WTC11 (cell line): ENCODE measurements at regions not wholly inside any gene's neighbourhood (a gene's known extent, or its start where the extent isn't known, plus 50 kb on each side); places are given as distances from the start of the nearest gene placed in this dataset.

Experiments
- ATAC-seq: fragments of 200-7000 bp; cut with Tn5 transposase; 2 replicates; pipeline ENCODE4 v1.10.0; 2021; ENCODE audit warnings: mild to moderate bottlenecking, moderate library complexity
- CTCF ChIA-PET: fragments of 300-600 bp; sonication (Branson Sonifier 250); formaldehyde crosslinking; loops from one replicate; lab custom pipeline; 2021; ENCODE audit warnings: antibody characterized with exemption; lab: Charles Lee
- POLR2A ChIA-PET: fragments of 350-600 bp; sonication (Branson Sonifier 250); formaldehyde crosslinking; loops from one replicate; lab custom pipeline; 2021; ENCODE audit warnings: antibody characterized with exemption; lab: Charles Lee
- DNase-seq: peaks from one replicate; pipeline ENCODE4 v3.0.0; 2021; ENCODE audit warnings: low spot score
- H3K27ac Mint-ChIP-seq: 2 replicates; pipeline ENCODE4 v1.8.0; 2021; ENCODE audit warnings: mixed read lengths
- H3K27me3 Mint-ChIP-seq: 2 replicates; pipeline ENCODE4 v1.8.0; 2021; ENCODE audit warnings: low read depth, mild to moderate bottlenecking, moderate library complexity, mixed read lengths
- H3K36me3 Mint-ChIP-seq: 2 replicates; pipeline ENCODE4 v1.8.0; 2021; ENCODE audit warnings: mixed read lengths
- H3K4me1 Mint-ChIP-seq: 2 replicates; pipeline ENCODE4 v1.8.0; 2022; ENCODE audit warnings: mixed read lengths
- H3K4me3 Mint-ChIP-seq: 2 replicates; pipeline ENCODE4 v1.8.0; 2021; ENCODE audit warnings: mild to moderate bottlenecking, moderate library complexity, mixed read lengths
- H3K9me3 Mint-ChIP-seq: 2 replicates; pipeline ENCODE4 v1.8.0; 2021; ENCODE audit warnings: mixed read lengths
- FOXJ3 ChIP-seq: sonication (generic); formaldehyde crosslinking; IDR thresholded peaks from 2 replicates; pipeline ENCODE4 v1.9.0; 2021; ENCODE audit warnings: missing genetic modification reagents, mild to moderate bottlenecking, borderline replicate concordance
- GABPB1 ChIP-seq: sonication (generic); formaldehyde crosslinking; IDR thresholded peaks from 2 replicates; pipeline ENCODE4 v1.8.1; 2023; ENCODE audit warnings: mild to moderate bottlenecking, missing genetic modification reagents
- GTF2I ChIP-seq: fragments of 250-450 bp; sonication (Bioruptor Pico); conservative IDR thresholded peaks from 2 replicates; pipeline ENCODE4 v1.4.0; 2021; ENCODE audit warnings: mild to moderate bottlenecking
- JUN ChIP-seq: sonication (generic); formaldehyde crosslinking; IDR thresholded peaks from 2 replicates; pipeline ENCODE4 v1.8.0; 2023; ENCODE audit warnings: mild to moderate bottlenecking, missing genetic modification reagents
- NR2C2 ChIP-seq: sonication (generic); formaldehyde crosslinking; IDR thresholded peaks from 2 replicates; pipeline ENCODE4 v1.8.0; 2022; ENCODE audit warnings: mild to moderate bottlenecking, missing genetic modification reagents
- TCF7 ChIP-seq: sonication (generic); formaldehyde crosslinking; IDR thresholded peaks from 2 replicates; pipeline ENCODE4 v1.8.0; 2022; ENCODE audit warnings: mild to moderate bottlenecking, low read depth, missing genetic modification reagents, moderate library complexity
- TP53 ChIP-seq: sonication (generic); formaldehyde crosslinking; IDR thresholded peaks from 2 replicates; pipeline ENCODE4 v1.8.1; 2023; ENCODE audit warnings: mild to moderate bottlenecking, missing genetic modification reagents
- ZNF263 ChIP-seq: sonication (generic); formaldehyde crosslinking; IDR thresholded peaks from 2 replicates; pipeline ENCODE4 v1.8.1; 2022; ENCODE audit warnings: low read depth, mild to moderate bottlenecking, moderate library complexity, missing genetic modification reagents
- TF ChIP-seq, protein P1 (sequence below): sonication (generic); formaldehyde crosslinking; IDR thresholded peaks from 2 replicates; pipeline ENCODE4 v1.8.1; 2023; ENCODE audit warnings: mild to moderate bottlenecking, missing genetic modification reagents
- TF ChIP-seq, protein P2 (sequence below): sonication (generic); formaldehyde crosslinking; IDR thresholded peaks from 2 replicates; pipeline ENCODE4 v1.8.0; 2023; ENCODE audit warnings: mild to moderate bottlenecking, missing genetic modification reagents
- TF ChIP-seq, protein P3 (sequence below): sonication (generic); formaldehyde crosslinking; IDR thresholded peaks from 2 replicates; pipeline ENCODE4 v1.8.0; 2022; ENCODE audit warnings: mild to moderate bottlenecking, missing genetic modification reagents
- TF ChIP-seq, protein P4 (sequence below): fragments of 250-450 bp; sonication (Bioruptor Pico); IDR thresholded peaks from 2 replicates; pipeline ENCODE4 v1.9.0; 2021; ENCODE audit warnings: mild to moderate bottlenecking
- TF ChIP-seq, protein P5 (sequence below): sonication (generic); formaldehyde crosslinking; conservative IDR thresholded peaks from 2 replicates; pipeline ENCODE4 v1.8.1; 2022; ENCODE audit warnings: mild to moderate bottlenecking, missing genetic modification reagents
- TF ChIP-seq, protein P6 (sequence below): sonication (generic); formaldehyde crosslinking; IDR thresholded peaks from 2 replicates; pipeline ENCODE4 v1.8.1; 2022; ENCODE audit warnings: mild to moderate bottlenecking, missing genetic modification reagents, moderate library complexity, borderline replicate concordance
- TF ChIP-seq, protein P7 (sequence below): fragments of 250-450 bp; sonication (Bioruptor Pico); IDR thresholded peaks from 2 replicates; pipeline ENCODE4 v1.8.0; 2021; ENCODE audit warnings: mild to moderate bottlenecking

DNA sequence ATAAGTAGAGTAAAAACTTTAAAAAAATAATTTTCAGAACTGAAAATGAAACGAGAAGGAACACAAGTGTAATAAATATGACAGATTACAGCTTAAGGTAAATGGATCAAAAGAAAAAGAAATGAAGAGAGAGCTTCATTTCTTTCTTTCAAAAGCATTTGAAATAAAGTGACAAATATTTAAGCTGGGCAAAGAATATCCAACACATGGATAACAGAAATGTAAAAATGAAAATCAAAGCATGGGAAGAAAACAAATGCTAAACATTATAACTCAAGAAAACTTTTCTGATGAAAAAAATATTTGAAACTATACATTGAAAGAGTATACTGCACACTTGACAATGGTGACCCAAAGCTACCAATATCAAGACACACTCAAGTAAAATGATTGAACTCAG is 143.6 kb upstream of the IRX5 start:
- no peak overlapping the region for H3K27ac Mint-ChIP-seq
- peaks cover 22% of the 10 kb centered on the region for H3K36me3 Mint-ChIP-seq
- CTCF ChIA-PET = interaction anchor here (0.6 kb wide), 1 partner anchor 31 kb away, joined by 3 read pairs; no protein-coding TSS in a partner anchor
- no peak for TF ChIP-seq TP53
- TF ChIP-seq, protein P1, sequence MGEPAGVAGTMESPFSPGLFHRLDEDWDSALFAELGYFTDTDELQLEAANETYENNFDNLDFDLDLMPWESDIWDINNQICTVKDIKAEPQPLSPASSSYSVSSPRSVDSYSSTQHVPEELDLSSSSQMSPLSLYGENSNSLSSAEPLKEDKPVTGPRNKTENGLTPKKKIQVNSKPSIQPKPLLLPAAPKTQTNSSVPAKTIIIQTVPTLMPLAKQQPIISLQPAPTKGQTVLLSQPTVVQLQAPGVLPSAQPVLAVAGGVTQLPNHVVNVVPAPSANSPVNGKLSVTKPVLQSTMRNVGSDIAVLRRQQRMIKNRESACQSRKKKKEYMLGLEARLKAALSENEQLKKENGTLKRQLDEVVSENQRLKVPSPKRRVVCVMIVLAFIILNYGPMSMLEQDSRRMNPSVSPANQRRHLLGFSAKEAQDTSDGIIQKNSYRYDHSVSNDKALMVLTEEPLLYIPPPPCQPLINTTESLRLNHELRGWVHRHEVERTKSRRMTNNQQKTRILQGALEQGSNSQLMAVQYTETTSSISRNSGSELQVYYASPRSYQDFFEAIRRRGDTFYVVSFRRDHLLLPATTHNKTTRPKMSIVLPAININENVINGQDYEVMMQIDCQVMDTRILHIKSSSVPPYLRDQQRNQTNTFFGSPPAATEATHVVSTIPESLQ = no peak
- TF ChIP-seq JUN (CRISPR knock-in tag) = no peak
- TF ChIP-seq, protein P2, sequence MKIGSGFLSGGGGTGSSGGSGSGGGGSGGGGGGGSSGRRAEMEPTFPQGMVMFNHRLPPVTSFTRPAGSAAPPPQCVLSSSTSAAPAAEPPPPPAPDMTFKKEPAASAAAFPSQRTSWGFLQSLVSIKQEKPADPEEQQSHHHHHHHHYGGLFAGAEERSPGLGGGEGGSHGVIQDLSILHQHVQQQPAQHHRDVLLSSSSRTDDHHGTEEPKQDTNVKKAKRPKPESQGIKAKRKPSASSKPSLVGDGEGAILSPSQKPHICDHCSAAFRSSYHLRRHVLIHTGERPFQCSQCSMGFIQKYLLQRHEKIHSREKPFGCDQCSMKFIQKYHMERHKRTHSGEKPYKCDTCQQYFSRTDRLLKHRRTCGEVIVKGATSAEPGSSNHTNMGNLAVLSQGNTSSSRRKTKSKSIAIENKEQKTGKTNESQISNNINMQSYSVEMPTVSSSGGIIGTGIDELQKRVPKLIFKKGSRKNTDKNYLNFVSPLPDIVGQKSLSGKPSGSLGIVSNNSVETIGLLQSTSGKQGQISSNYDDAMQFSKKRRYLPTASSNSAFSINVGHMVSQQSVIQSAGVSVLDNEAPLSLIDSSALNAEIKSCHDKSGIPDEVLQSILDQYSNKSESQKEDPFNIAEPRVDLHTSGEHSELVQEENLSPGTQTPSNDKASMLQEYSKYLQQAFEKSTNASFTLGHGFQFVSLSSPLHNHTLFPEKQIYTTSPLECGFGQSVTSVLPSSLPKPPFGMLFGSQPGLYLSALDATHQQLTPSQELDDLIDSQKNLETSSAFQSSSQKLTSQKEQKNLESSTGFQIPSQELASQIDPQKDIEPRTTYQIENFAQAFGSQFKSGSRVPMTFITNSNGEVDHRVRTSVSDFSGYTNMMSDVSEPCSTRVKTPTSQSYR (CRISPR knock-in tag) = no peak
- TF ChIP-seq, protein P3, sequence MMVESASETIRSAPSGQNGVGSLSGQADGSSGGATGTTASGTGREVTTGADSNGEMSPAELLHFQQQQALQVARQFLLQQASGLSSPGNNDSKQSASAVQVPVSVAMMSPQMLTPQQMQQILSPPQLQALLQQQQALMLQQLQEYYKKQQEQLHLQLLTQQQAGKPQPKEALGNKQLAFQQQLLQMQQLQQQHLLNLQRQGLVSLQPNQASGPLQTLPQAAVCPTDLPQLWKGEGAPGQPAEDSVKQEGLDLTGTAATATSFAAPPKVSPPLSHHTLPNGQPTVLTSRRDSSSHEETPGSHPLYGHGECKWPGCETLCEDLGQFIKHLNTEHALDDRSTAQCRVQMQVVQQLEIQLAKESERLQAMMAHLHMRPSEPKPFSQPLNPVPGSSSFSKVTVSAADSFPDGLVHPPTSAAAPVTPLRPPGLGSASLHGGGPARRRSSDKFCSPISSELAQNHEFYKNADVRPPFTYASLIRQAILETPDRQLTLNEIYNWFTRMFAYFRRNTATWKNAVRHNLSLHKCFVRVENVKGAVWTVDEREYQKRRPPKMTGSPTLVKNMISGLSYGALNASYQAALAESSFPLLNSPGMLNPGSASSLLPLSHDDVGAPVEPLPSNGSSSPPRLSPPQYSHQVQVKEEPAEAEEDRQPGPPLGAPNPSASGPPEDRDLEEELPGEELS (CRISPR knock-in tag) = no peak
- TF ChIP-seq, protein P4, sequence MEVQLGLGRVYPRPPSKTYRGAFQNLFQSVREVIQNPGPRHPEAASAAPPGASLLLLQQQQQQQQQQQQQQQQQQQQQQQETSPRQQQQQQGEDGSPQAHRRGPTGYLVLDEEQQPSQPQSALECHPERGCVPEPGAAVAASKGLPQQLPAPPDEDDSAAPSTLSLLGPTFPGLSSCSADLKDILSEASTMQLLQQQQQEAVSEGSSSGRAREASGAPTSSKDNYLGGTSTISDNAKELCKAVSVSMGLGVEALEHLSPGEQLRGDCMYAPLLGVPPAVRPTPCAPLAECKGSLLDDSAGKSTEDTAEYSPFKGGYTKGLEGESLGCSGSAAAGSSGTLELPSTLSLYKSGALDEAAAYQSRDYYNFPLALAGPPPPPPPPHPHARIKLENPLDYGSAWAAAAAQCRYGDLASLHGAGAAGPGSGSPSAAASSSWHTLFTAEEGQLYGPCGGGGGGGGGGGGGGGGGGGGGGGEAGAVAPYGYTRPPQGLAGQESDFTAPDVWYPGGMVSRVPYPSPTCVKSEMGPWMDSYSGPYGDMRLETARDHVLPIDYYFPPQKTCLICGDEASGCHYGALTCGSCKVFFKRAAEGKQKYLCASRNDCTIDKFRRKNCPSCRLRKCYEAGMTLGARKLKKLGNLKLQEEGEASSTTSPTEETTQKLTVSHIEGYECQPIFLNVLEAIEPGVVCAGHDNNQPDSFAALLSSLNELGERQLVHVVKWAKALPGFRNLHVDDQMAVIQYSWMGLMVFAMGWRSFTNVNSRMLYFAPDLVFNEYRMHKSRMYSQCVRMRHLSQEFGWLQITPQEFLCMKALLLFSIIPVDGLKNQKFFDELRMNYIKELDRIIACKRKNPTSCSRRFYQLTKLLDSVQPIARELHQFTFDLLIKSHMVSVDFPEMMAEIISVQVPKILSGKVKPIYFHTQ (CRISPR knock-in tag) = no peak
- no peak for TF ChIP-seq GABPB1 (CRISPR knock-in tag)
- TF ChIP-seq, protein P5, sequence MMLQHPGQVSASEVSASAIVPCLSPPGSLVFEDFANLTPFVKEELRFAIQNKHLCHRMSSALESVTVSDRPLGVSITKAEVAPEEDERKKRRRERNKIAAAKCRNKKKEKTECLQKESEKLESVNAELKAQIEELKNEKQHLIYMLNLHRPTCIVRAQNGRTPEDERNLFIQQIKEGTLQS (CRISPR knock-in tag) = no peak
- TF ChIP-seq, protein P6, sequence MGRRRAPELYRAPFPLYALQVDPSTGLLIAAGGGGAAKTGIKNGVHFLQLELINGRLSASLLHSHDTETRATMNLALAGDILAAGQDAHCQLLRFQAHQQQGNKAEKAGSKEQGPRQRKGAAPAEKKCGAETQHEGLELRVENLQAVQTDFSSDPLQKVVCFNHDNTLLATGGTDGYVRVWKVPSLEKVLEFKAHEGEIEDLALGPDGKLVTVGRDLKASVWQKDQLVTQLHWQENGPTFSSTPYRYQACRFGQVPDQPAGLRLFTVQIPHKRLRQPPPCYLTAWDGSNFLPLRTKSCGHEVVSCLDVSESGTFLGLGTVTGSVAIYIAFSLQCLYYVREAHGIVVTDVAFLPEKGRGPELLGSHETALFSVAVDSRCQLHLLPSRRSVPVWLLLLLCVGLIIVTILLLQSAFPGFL = no peak
- TF ChIP-seq, all 79 proteins: peak for 0
- Mint-ChIP-seq H3K9me3 (peaks cover 30% of the 10 kb centered on the region), H3K4me3 (no peak overlapping the region), H3K27me3 (0 out of 2 replicates have a peak, but pooled peaks cover 3% of the 10 kb centered on the region), H3K4me1 (no peaks in the 10 kb centered on the region)
- ATAC-seq (no peak), DNase-seq (no peak)
- POLR2A ChIA-PET = no interaction called here

DNA sequence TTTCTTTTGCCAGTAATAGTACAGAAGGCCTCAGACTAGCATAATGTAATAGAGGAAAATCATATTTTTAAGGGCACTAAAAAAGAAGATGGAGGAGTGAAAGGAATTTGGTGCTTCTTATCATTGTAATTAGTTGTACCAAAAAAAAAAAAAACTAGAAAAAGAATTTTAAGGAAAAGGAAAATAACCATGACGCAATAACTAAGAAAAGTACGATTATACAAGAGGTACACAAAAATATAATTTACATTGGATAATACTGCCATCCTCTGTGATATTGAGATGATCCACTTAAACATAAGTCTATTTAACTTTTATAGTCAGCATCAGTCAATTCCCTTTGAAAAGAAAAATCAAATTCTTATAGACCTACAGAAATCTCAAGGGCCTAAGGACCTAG is 146.7 kb upstream of the IRX5 start:
- Mint-ChIP-seq H3K27ac (no peak overlapping the region), H3K9me3 (peaks cover 30% of the 10 kb centered on the region), H3K4me1 (no peaks in the 10 kb centered on the region), H3K27me3 (0 out of 2 replicates have a peak, but pooled peaks cover 3% of the 10 kb centered on the region), H3K4me3 (no peak overlapping the region), H3K36me3 (peaks cover 22% of the 10 kb centered on the region)
- ChIA-PET POLR2A (no interaction called here), CTCF (no interaction called here)
- DNase-seq (no peak), ATAC-seq (no peak)
- no peak for TF ChIP-seq TCF7 (CRISPR knock-in tag)
- TF ChIP-seq, protein P1 = no peak
- TF ChIP-seq NR2C2 = no peak
- TF ChIP-seq FOXJ3 (CRISPR knock-in tag) = no peak
- TF ChIP-seq, protein P5 (CRISPR knock-in tag) = no peak
- TF ChIP-seq, protein P7, sequence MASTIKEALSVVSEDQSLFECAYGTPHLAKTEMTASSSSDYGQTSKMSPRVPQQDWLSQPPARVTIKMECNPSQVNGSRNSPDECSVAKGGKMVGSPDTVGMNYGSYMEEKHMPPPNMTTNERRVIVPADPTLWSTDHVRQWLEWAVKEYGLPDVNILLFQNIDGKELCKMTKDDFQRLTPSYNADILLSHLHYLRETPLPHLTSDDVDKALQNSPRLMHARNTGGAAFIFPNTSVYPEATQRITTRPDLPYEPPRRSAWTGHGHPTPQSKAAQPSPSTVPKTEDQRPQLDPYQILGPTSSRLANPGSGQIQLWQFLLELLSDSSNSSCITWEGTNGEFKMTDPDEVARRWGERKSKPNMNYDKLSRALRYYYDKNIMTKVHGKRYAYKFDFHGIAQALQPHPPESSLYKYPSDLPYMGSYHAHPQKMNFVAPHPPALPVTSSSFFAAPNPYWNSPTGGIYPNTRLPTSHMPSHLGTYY = no peak
- no peak for TF ChIP-seq GTF2I
- TF ChIP-seq ZNF263 = no peak
